GM12878 (cell line): ENCODE measurements at regions not wholly inside any gene's neighbourhood (a gene's known extent, or its start where the extent isn't known, plus 50 kb on each side); places are given as distances from the start of the nearest gene placed in this dataset.

Experiments used
- ATAC-seq: fragments of 200-7000 bp; cut with Tn5 transposase; 3 replicates; pipeline ENCODE4 v1.9.1; 2020; ENCODE audit warnings: mild to moderate bottlenecking, moderate library complexity
- BruUV-seq: library from RNA; stranded (reverse); fragments of 400-500 nt; replicated peaks from 2 replicates; lab custom pipeline; 2021; lab: Mats Ljungman, UMichigan
- CTCF ChIA-PET: fragments of 300-600 bp; sonication (Branson Sonifier 250); formaldehyde crosslinking; extraction: SDS; loops from one replicate; lab custom pipeline; 2021; ENCODE audit warnings: inconsistent platforms; lab: Yijun Ruan, JAX
- POLR2A ChIA-PET: fragments of 350-600 bp; formaldehyde crosslinking; extraction: SDS; loops from one replicate; lab custom pipeline; 2021; ENCODE audit warnings: inconsistent platforms; lab: Charles Lee
- RAD21 ChIA-PET: fragments of 300-600 bp; sonication (Branson Sonifier 250); formaldehyde crosslinking; loops from one replicate; lab custom pipeline; 2023; ENCODE audit warnings: antibody characterized with exemption; ENCODE audit not compliant: unreplicated experiment; lab: Charles Lee
- SMC1A ChIA-PET: fragments of 300-600 bp; sonication (Branson Sonifier 250); formaldehyde crosslinking; loops from one replicate; lab custom pipeline; 2023; ENCODE audit not compliant: unreplicated experiment, uncharacterized antibody; lab: Charles Lee
- DNase-seq: peaks from one replicate; pipeline ENCODE4 v3.0.0-alpha.2; 2011; ENCODE audit warnings: low read depth, low spot score
- FAIRE-seq: peaks from 3 replicates; lab custom pipeline; 2011; peaks lifted over from hg19 to GRCh38; lab: Jason Lieb, UNC
- H2AFZ ChIP-seq: 2 replicates; pipeline ENCODE4 v1.6.0; 2011; ENCODE audit warnings: low read depth, low read length, control low read depth; ENCODE audit not compliant: control insufficient read depth
- H3K27ac ChIP-seq: 2 replicates; pipeline ENCODE4 v1.5.1; 2011; ENCODE audit warnings: control low read depth; ENCODE audit not compliant: control insufficient read depth, insufficient read depth
- H3K27me3 ChIP-seq, 2 experiments: replicated peaks in 1 of 2; 2 replicates each; pipeline versions ENCODE4 v1.6.0 to v1.6.1; 2011; ENCODE audit warnings: low read length in 1 of 2; ENCODE audit not compliant: control insufficient read depth in 2 of 2, insufficient read depth in 2 of 2
- H3K36me3 ChIP-seq, 2 experiments: 2 replicates each; pipeline ENCODE4 v1.5.1; 2011; ENCODE audit warnings: low read length in 1 of 2; ENCODE audit not compliant: control insufficient read depth in 2 of 2, insufficient read depth in 2 of 2
- H3K4me1 ChIP-seq: 2 replicates; pipeline ENCODE4 v1.6.1; 2011; ENCODE audit warnings: mild to moderate bottlenecking, low read length, moderate library complexity, mixed read lengths; ENCODE audit not compliant: control insufficient read depth, insufficient read depth
- H3K4me2 ChIP-seq: 2 replicates; pipeline ENCODE4 v1.6.0; 2011; ENCODE audit warnings: control low read depth; ENCODE audit not compliant: control insufficient read depth, insufficient read depth
- H3K4me3 ChIP-seq: fragments of 200-600 bp; sonication (generic); 2 replicates; pipeline ENCODE4 v1.5.1; 2016
- H3K79me2 ChIP-seq: 2 replicates; pipeline ENCODE4 v1.6.0; 2011; ENCODE audit warnings: low read length; ENCODE audit not compliant: control insufficient read depth, insufficient read depth
- H3K9ac ChIP-seq: 2 replicates; pipeline ENCODE4 v1.8.0; 2011; ENCODE audit warnings: low read length, control low read depth, mixed read lengths; ENCODE audit not compliant: control insufficient read depth, insufficient read depth
- H3K9me3 ChIP-seq: replicated peaks from 3 replicates; pipeline ENCODE4 v1.5.1; 2011; ENCODE audit warnings: mild to moderate bottlenecking, low read length; ENCODE audit not compliant: control insufficient read depth, insufficient read depth
- H4K20me1 ChIP-seq: 2 replicates; pipeline ENCODE4 v1.6.0; 2011; ENCODE audit not compliant: control insufficient read depth, insufficient read depth
- KAT2A ChIP-seq: conservative IDR thresholded peaks from 2 replicates; pipeline ENCODE4 v1.6.1; 2011; ENCODE audit warnings: low read depth, low read length; ENCODE audit not compliant: control insufficient read depth
- KDM1A ChIP-seq: fragments of 200-600 bp; sonication (generic); IDR thresholded peaks from 2 replicates; pipeline ENCODE4 v1.6.1; 2016; ENCODE audit warnings: borderline replicate concordance
- RAD21 ChIP-seq: IDR thresholded peaks from 2 replicates; pipeline ENCODE4 v1.6.1; 2011; ENCODE audit warnings: mild to moderate bottlenecking, low read depth, low read length, moderate library complexity; ENCODE audit not compliant: insufficient read depth
- SIN3A ChIP-seq: IDR thresholded peaks from 2 replicates; pipeline ENCODE4 v1.6.1; 2012; ENCODE audit warnings: low read depth, low read length, improper control_type of control experiment
- SKIL ChIP-seq: fragments of 450-650 bp; IDR thresholded peaks from 2 replicates; pipeline ENCODE4 v1.6.1; 2017; ENCODE audit warnings: mild to moderate bottlenecking, low read depth, inconsistent platforms; ENCODE audit not compliant: poor library complexity, severe bottlenecking
- SUPT20H ChIP-seq: IDR thresholded peaks from 2 replicates; pipeline ENCODE4 v1.6.1; 2011; ENCODE audit warnings: low read depth, mild to moderate bottlenecking, low read length, moderate library complexity, borderline replicate concordance; ENCODE audit not compliant: control insufficient read depth
- WGBS: methylation state at CpG from one replicate; pipeline ENCODE4 v1.1.6; 2016; ENCODE audit warnings: low lambda C conversion rate; ENCODE audit not compliant: insufficient replicate concordance, insufficient coverage; ENCODE audit errors: missing lambda C conversion rate; 5-methylcytosine and 5-hydroxymethylcytosine counted together
- in situ Hi-C: fragments of 300-500 bp; cut with MboI; formaldehyde crosslinking; loops from 9 replicates; pipeline ENCODE4 v1.14.3; 2018; ENCODE audit warnings: mixed read lengths
- intact Hi-C: fragments of 100-400 bp; cut with micrococcal nuclease; formaldehyde crosslinking; loops from one replicate; pipeline ENCODE4 v1.14.2; 2022; ENCODE audit not compliant: unreplicated experiment
- TF ChIP-seq, protein P1 (sequence below): fragments of 450-650 bp; IDR thresholded peaks from 2 replicates; pipeline ENCODE4 v1.6.1; 2017; ENCODE audit warnings: borderline replicate concordance

DNA sequence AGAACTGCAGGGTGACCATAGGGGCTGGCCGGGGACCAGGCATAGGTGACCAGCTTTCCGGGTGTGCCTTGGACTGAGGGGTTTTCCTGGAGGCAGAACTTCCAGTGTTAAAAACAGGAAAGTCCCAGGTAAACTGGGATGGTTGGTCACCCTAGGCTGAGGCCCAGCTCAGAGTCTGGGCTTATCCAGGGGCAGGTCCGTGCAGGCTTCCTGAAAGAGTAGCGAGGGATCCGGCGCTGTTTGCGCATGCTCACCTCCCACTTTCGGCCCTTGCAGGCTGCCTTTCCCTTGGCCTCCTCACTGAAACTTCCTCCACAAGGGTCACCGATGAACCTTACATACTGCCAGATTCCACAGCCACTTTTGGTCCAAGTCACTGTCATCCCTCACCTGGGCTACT, 119.8 kb upstream of the PLET1 start:
- Histone ChIP-seq H3K27me3 (no peaks in the 10 kb centered on the region; a peak in 1 of 4 replicates), H3K79me2 (no peaks in the 10 kb centered on the region), H3K4me1 (no peaks in the 10 kb centered on the region), H3K27ac (no peak overlapping the region), H3K9me3 (no peaks in the 10 kb centered on the region), H3K4me3 (no peak overlapping the region), H3K9ac (no peak overlapping the region), H2AFZ (no peak overlapping the region), H4K20me1 (no peaks in the 10 kb centered on the region), H3K36me3 (no peaks in the 10 kb centered on the region), H3K4me2 (no peak overlapping the region)
- FAIRE-seq (no peak), ATAC-seq (no peak), DNase-seq (no peak)
- intact Hi-C loops, result no loop called here
- 73% methylated on average over 9 of the region's 9 CpGs for WGBS
- RAD21 ChIA-PET, result no interaction called here
- in situ Hi-C loops, result no loop called here
- CTCF ChIA-PET, result no interaction called here
- BruUV-seq, result no TSS peak
- no peak for TF ChIP-seq KAT2A
- no peak for TF ChIP-seq SKIL
- POLR2A ChIA-PET, result no interaction called here
- SMC1A ChIA-PET, result no interaction called here

DNA sequence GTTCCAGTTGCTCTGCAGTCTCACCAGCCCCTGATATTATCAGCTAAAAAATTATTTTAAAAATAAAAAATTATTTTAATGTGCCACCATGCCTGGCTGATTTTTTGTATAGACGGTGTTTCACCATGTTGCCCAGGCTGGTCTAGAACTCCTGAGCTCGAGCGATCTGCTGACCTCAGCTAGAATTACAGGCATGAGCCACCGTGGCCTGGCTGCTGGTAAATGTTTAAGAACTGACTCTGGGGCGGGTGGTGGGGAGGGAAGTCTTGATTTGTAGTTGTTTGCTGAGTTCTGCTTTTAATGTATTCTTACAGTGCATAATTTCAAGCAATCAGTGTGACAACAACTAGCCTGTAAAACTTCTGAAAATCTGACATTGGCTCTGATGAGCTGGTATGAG, 120.9 kb upstream of the PLET1 start:
- no peak overlapping the region for H2AFZ ChIP-seq
- WGBS, result 19% methylated on average over 5 of the region's 5 CpGs
- intact Hi-C loops, result no loop called here
- ChIA-PET POLR2A (no interaction called here), RAD21 (no interaction called here), CTCF (no interaction called here), SMC1A (no interaction called here)
- FAIRE-seq (no peak), ATAC-seq (no peak), DNase-seq (no peak)
- no peaks in the 10 kb centered on the region for H3K79me2 ChIP-seq
- no peak overlapping the region for H3K4me2 ChIP-seq
- H4K20me1 ChIP-seq, result no peaks in the 10 kb centered on the region
- no peaks in the 10 kb centered on the region; a peak in 1 of 4 replicates for H3K27me3 ChIP-seq
- no peaks in the 10 kb centered on the region for H3K9me3 ChIP-seq
- in situ Hi-C loops, result no loop called here
- no peak overlapping the region for H3K4me3 ChIP-seq
- H3K9ac ChIP-seq, result no peak overlapping the region
- H3K36me3 ChIP-seq, result no peaks in the 10 kb centered on the region
- no peak for TF ChIP-seq RAD21
- no peak for TF ChIP-seq SIN3A
- TF ChIP-seq, protein P1, sequence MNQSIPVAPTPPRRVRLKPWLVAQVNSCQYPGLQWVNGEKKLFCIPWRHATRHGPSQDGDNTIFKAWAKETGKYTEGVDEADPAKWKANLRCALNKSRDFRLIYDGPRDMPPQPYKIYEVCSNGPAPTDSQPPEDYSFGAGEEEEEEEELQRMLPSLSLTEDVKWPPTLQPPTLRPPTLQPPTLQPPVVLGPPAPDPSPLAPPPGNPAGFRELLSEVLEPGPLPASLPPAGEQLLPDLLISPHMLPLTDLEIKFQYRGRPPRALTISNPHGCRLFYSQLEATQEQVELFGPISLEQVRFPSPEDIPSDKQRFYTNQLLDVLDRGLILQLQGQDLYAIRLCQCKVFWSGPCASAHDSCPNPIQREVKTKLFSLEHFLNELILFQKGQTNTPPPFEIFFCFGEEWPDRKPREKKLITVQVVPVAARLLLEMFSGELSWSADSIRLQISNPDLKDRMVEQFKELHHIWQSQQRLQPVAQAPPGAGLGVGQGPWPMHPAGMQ, result no peak
- no peak for TF ChIP-seq KDM1A
- TF ChIP-seq SUPT20H, result no peak
- no TSS peak for BruUV-seq
- no peak overlapping the region for H3K27ac ChIP-seq
- no peaks in the 10 kb centered on the region for H3K4me1 ChIP-seq
